ENCODE measurements at regions not wholly inside any gene's neighbourhood (a gene's known extent, or its start where the extent isn't known, plus 50 kb on each side); places are given as distances from the start of the nearest gene placed in this dataset.

DNA sequence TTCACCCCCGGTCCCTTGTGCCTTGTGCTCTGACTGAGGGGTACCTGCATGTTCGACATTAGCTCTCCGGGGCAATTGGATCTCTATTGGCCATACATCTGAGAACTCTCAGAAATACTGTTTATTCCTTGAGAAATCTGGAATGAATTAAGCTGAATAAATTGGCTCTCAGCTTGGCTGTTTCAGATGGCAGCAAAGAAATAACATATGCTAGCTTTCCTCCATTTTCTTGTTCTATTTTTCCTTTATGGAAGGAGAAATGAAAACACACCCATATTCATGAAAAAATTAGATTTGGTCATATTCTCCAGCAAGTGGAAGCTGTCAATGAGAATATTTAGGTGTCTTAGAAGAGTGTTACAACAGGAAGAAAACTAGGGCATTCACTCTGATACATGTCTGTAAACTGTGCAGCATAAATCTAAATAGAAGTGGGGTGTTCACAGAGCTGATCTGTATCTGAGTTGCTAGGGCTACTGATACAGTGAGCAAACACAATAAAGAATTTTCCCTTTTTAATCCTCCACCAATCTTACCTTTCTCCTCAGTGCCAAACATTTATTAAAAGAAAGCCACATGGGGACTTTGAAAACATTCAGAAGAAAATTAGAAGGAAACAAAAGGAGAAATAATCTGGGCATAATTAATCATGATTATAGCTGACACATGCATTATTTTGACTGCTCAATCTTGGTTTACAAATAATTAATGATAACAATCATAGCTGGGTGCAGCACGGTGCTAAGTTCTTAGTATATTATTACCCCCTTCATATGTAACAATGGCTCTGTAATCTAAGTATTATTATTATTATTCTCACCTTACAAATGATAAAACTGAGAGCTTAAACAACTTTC lies 671.9 kb upstream of the USP24 start:
- no peaks in the 10 kb centered on the region for H4K20me1 ChIP-seq (ENCODE audit: control insufficient read depth, insufficient read depth)
- no peak overlapping the region for H3K27ac ChIP-seq (ENCODE audit: control insufficient read depth, insufficient read depth)
- BruUV-seq (replicated peaks) = no TSS peak
- ChIA-PET SMC1A (ENCODE audit: uncharacterized antibody, unreplicated experiment) (interaction anchor here (0.8 to 3.8 kb wide), 11 partner anchors 8 to 698 kb away, joined by 3 to 15 read pairs (median 4); no protein-coding TSS in a partner anchor), POLR2A (interaction anchor here (1.1 kb wide), 1 partner anchor 11 kb away, joined by 3 read pairs; no protein-coding TSS in a partner anchor), CTCF (interaction anchor here (0.7 to 1.3 kb wide), 4 partner anchors 25 to 822 kb away, joined by 3 to 6 read pairs (median 3); no protein-coding TSS in a partner anchor), RAD21 (ENCODE audit: unreplicated experiment) (interaction anchor here (1.0 to 1.8 kb wide), 3 partner anchors 16 to 20 kb away, joined by 3 to 4 read pairs (median 3); no protein-coding TSS in a partner anchor)
- no peak overlapping the region for H3K4me3 ChIP-seq
- peaks cover 0 to 2% of the 10 kb centered on the region in 2 experiments; a peak in 1 of 4 replicates for H3K27me3 ChIP-seq (replicated peaks in 1 of 2; ENCODE audit: control insufficient read depth in 2 of 2, insufficient read depth in 2 of 2, low read length in 1 of 2)
- H3K4me1 ChIP-seq (ENCODE audit: control insufficient read depth, insufficient read depth, low read length) = no peaks in the 10 kb centered on the region
- FAIRE-seq (no peak), DNase-seq (ENCODE audit: low read depth, low spot score) (no peak), ATAC-seq (no peak)
- H3K36me3 ChIP-seq (ENCODE audit: control insufficient read depth in 2 of 2, insufficient read depth in 2 of 2, low read length in 1 of 2) = no peaks in the 10 kb centered on the region
- no peak overlapping the region for H2AFZ ChIP-seq (ENCODE audit: control insufficient read depth, low read depth, low read length)
- TF ChIP-seq SMARCA5 (IDR thresholded peaks at IDR 0.05) (no peak), SREBF2 (IDR thresholded peaks at IDR 0.05; ENCODE audit: low read length) (no peak), SP1 (IDR thresholded peaks at IDR 0.05; ENCODE audit: low read depth, low read length) (no peak), HDGF (IDR thresholded peaks at IDR 0.05) (no peak), POLR2AphosphoS5 (IDR thresholded peaks at IDR 0.05; ENCODE audit: low read length) (no peak), FOXM1 (IDR thresholded peaks at IDR 0.05; ENCODE audit: low read depth, low read length) (no peak), JUNB (IDR thresholded peaks at IDR 0.05) (no peak), EGR1 (IDR thresholded peaks at IDR 0.05; ENCODE audit: borderline replicate concordance in 1 of 2, low read depth in 2 of 2, low read length in 2 of 2) (no peak), TBL1XR1 (IDR thresholded peaks at IDR 0.05; ENCODE audit: low read depth, low read length) (no peak)
- no peaks in the 10 kb centered on the region for H3K79me2 ChIP-seq (ENCODE audit: control insufficient read depth, insufficient read depth, low read length)
- H3K9ac ChIP-seq (ENCODE audit: control insufficient read depth, insufficient read depth, low read length) = no peak overlapping the region
- H3K4me2 ChIP-seq (ENCODE audit: control insufficient read depth, insufficient read depth) = no peak overlapping the region
- 17% methylated on average over 4 of the region's 4 CpGs for WGBS (ENCODE audit: insufficient coverage, insufficient replicate concordance, low lambda C conversion rate, missing lambda C conversion rate)
- intact Hi-C loops (cut with micrococcal nuclease; ENCODE audit: unreplicated experiment) (no loop called here), in situ Hi-C loops (cut with MboI) (no loop called here)
- H3K9me3 ChIP-seq (replicated peaks; ENCODE audit: control insufficient read depth, insufficient read depth, low read length) = no peaks in the 10 kb centered on the region
